RKO (cell line): ENCODE measurements at regions not wholly inside any gene's neighbourhood (a gene's known extent, or its start where the extent isn't known, plus 50 kb on each side); places are given as distances from the start of the nearest gene placed in this dataset.
A peak's percentile ranks its signal among the peaks of the same experiment; 100 is the strongest.

Experiments used
- DNase-seq: peaks from one replicate; pipeline ENCODE4 v3.0.0-alpha.2; 2016; ENCODE audit warnings: low spot score

DNA sequence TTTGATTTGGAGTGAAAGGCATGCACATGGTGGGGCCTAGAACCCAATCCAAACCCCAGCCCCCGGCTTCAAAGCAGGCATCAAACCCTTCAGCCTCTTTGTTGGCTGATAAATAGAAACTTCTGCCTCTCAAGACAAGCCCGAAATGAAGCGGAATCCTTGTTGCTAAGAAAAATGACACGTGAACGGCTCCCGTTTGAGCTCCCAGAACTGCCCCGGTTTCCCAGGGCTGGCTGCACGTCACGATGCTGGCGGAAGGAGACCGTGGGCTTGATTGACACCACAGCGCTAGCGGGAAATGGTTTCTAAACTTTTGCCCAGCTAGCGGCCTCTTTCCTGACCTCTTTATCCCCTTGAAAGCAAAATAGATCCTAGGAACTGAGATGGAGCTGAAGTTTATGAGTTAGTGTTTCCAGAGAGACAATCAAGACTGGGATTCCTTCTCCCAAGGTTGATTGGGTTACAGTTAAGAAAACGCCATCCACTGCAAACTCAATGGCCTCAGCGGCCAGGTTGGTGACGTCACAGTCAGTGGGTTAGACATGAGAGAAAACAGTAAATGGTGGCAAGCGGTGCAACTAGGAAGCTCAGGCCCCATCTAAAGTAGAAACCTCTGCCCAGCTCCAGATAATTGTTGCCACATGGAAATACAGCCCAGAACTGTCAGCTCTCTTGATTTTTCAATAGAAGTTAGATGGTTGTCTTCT is 117.0 kb downstream of the ANKRD60 start:
- no peak for DNase-seq

DNA sequence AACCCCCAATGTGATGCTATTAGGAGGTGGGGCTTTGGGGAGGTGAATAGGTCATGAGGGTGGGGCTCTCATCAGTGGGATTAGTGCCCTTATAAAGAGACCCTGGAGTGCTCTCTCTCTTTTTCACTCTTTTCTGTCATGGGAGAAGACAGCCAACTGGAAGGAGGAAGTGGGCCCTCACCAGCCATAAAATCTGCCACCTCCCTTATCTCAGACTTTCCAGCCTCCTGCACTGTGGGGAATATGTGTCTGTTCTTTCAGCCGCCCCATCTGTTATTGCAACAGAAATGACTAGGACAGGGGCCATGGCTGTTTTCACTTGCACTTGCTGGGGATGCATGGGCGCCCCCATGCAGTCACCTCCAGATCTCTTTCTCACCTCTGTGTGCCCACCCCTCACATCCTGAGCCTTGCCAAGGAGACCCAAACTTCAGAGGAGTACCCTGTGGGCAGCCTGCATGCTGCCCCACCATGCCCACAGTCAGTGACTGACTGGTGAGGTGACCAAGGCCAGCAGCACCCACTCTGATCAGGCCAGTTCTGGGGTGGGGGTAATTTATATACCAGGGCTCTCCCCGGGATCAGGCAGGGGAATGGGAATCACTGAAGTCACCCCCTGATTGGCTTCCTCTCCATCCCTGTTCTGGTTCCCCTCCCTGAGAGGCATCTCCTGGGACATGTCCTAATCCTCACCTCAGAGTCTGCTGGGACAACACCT is 118.4 kb downstream of the ANKRD60 start:
- DNase-seq = no peak

DNA sequence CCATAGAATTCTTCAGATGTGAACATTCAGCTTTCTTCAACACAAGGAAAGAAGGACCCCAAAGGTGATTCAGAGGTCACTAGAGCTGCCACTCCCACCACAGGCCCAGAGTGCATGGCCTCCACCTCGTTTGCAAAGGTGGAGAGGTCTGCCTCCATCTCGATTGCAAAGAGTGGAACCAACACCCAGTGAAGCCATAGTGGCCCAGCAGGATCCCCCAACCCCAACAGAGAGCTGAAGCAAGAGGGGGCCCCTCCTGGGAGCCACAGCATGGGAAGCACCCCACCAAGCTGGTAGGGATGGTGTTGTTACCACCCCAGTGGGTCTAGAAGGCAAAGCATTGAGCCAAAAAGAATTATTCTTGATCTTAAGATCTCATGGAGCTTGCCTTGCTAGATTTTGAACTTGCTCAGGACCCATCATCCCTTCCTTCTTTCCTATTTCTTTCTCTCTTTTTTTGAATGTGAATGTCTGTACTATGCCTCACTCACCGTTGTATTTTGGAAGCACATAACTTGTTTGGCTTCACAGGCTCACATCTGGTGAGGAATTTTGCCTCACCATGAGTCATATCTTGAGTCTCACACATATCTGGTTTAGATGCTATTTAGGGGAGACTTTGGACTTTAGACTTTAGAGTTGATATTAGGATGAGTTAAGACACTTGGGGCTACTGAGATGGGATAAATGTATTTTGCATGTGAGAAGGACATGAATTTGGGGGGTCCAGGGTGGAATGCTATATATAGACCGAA is 119.2 kb downstream of the ANKRD60 start:
- peak; percentile 64 for DNase-seq

DNA sequence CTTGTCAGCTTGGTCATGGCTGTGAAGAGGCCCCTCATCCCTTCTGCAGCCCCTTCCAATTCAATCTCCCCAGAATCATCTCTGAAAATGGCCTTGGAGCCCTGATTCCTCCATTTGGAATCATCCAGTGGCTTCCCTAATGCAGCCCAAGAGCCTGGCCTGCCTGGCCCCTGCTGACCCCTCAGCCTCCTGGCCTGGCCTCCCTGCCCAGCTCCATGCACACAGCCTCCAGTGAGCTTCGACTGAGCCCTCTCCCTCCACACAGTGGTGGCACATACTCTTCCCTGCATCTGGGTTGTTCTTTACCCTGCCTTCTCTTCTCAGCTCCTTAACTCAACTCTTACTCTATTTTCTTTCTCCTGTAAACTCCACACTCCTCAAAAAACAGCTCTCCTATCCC is 120.9 kb downstream of the ANKRD60 start:
- no peak for DNase-seq

DNA sequence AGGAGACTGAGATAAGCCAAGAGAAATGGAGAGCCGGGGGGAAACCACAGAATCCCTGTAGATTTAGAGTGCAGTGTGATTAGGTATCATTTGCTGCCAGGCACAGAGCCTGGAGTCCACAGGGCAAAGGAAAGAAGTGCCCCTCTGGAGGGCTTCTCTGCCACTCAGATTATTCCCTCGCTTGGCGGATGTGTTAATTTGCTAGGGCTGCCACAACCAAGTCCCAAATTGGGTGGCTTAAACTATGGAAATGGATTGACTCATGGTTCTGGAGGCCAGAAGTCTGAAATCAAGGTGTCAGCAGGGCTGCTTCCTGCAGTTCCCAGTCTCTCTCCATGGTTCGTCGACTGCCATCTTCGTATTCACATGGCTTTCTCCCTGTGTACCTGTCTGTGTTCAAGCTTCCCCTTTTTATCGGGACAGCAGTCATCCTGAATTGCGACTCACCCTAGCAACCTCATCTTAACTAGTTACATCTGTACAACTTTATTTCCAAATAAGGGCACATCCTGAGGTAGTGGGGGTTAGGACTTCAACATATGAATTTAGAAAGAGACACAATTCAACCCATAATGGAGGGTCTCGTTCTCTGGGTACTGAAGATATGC is 122.2 kb downstream of the ANKRD60 start:
- DNase-seq = no peak

DNA sequence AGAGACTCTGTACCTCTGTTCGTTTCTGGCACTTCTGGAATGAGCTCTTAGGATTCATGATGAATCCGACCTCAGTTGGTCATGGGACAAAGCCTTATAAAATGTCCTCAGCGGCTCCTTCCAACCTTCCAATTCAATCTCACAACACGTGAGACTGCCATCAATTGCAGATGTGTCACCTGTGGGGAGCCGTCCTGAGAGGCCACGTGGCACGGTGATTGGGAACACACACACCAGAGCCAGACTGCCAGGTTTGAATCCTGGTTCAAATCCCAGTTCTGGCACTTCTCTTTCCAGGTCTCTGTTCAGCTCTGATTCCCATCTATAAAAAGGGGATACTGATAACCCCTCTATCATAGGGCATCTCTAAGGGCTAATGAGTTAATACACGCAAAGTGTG is 124.5 kb downstream of the ANKRD60 start:
- no peak for DNase-seq

DNA sequence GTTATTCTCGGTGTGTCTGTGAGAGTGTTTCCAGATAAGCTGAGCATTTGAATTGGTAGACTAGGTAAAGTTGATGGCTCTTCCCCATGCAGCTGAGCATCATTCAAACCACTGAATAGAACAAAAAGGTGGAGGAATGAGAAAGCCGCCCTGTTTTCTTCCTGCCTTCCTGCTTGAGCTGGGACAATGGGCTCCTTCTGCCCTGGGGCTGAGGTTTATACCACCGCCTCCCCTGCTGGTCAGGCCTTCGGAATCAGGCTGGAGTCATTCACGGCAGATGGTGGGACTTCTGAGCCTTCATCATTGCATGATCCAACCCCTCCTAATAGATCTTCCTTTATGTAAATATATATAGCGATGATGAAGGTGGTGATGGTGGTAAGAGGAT is 124.9 kb downstream of the ANKRD60 start:
- DNase-seq = no peak

DNA sequence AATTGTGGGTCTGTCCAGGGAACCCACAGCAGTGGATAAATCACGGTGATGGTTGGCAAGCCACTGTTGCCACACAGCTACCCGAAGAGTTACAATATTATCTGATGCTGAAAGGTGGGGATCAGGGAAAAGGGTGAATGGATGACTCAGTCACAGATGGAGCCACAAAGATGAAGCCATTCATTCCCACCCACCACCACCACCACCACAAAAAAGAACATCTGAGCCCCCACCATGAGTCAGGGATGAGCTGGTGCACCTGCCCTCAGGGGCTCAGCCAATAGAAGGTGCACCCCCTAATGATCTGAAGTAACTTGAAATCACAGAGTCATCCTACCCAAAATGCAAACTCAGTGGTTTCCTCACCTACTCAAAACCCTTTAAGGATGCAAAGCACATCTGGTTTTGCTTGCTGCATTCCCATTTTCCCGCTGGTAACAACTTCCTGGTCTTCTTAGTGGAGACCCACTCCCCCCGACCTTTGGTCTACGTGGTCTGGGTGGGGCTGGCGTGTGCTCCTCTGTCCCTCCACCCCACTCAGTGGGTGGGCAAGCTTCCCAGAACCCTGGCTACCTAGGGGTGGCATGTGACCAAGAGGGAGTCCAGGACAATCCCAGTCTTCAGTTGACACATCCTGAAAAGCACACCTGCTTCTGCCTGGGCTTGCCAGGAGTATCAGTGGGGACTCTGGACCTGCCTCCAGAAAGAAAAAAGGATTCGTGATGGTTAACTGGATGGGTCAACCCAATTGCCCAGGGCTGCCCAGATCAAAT is 125.5 kb downstream of the ANKRD60 start:
- DNase-seq = no peak

DNA sequence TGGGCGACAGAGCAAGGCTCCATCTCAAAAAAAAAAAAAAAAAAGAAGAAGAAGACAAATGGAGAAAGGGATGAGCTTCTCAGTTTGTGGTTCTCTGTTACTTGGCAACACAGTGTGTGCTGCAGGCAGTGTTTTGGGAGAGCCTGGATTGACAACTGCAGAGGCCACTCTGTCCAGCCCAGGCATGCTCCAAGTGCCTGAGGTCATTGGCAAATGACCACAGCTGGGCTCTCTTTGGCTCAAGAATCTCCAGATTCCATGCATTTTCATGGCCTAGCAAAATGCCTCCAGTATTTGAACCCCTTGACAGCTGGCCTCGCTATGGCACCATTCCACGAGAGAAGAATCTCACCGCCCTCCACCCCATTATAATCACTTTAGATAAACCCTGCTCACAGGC is 126.2 kb downstream of the ANKRD60 start:
- no peak for DNase-seq

DNA sequence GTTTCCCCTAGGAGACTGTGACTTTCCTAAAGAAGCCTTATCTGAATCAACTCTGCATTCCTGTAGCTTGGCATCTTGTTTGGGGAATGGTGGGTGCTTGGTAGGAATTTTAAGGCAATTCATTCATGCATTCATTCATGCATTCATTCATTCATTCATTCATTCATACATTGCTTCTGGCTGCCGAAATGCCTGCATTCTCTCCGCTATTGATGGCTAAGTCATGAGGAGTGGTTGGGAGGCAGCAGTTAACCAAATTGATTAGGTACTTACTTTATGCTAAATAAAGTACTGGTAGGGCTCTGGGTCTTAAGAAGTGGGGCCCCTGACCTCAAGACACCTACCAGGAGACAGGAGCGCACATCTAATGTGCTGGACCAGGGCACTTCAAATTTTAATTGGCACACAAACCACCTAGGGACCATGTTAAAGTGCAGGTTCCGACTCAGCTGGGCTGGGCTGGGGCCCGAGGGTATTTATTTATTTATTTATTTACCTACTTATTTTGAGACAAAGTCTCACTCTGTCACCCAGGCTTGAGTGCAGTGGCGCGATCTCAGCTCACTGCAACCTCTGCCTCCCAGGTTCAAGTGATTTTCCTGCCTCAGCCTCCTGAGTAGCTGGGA is 127.6 kb downstream of the ANKRD60 start:
- no peak for DNase-seq

DNA sequence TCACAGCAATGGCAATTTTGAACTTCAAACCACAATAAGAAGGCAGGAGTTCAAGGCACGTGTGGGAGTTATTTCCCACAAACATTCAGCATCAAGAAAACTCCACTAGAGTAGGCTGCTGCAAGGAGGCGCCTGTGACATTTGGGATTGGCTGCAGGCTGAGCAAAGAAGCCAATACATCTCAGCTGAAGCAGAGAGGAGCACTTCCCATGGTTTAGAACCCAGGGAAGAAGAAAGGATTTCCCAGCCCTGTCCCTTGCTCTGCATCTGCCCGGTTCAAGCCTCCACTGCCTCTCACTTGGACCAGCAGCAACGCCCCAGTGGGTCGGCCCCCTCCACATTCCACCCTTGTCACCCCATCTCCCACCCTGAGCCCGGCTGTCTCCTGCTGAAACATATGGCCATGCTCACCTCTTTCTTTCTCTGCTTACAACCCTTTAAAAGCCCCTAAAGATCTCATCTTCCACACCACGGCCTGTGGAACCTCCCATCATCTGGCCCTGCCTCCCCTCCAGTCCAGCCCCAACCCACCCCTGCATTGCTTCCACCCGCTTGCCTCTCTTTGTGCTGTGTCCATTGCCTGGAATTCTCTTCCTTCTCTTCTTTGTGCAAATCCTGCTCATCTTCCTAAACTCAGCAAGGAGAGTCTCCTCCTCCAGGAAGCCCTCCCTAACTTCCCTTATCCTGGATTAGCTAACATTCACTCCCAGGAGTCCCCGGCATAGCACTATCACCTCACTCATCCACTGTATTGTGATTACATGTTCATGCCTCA is 128.3 kb downstream of the ANKRD60 start:
- DNase-seq = no peak

DNA sequence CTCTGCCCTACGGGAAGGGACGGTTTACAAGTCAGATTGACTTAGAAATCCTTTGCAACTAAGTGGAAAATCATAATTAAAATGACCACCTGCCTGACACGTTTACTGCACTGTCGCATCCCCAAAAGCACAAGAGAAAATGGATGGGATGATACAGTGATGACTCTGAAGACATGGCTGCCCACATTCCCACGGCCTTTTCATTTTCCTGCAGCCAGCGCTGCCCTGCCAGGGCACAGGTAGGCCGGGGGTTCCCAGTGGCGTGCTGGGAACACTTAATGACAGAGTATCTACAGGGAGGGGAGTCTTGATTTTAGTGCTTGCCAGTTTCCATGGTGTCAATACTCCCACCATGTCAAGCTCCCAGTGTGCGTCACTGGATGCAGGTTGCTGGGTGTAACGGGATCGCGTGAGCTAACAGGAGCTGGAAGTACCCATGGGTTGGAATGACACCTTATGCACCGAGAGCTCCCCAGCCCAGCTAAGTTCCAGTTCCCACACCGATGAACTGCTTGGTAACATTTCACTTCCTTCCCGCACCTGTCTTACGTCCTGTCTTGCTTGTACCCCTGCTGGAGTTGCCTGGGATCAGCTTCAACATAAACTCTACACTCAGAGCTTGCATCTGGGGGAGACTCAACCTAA is 129.0 kb downstream of the ANKRD60 start:
- DNase-seq = no peak

DNA sequence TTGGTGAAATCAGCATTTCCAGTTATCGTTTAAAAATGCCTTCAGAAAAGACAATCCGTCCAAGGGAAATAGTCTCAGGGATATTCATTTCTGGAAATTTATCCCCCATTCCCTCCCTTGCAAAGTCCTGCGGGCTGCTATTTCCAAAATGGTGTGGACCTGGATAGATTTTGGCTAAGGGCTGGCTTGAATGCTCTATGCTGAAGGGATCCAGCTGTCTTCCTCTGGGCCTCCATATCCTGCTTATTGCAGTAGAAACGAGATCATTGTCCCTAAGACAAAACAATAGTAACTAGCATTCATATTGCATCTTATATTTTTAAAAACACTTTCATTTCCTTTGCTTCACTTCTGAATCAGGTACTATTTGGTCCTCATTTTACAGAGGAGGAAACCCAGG is 129.9 kb downstream of the ANKRD60 start:
- no peak for DNase-seq

DNA sequence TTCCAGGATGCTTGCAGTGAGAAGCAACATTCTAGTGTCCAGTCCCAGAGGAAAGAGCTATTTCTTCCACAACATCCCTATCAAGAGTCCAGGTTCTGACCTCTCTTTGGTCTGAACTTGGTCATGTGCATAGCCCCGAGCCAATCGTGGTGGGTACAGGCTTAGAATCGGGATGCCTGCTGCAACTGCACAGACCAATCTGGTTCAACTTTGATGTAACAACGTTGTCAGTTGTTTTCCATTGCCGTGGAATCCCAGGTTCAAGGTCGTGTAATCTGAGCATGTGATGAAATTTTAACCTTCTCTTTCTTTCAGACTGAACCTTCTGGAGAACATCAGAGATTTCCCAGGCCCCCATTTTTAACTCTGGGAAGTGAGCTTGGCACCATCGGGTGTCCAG is 130.5 kb downstream of the ANKRD60 start:
- DNase-seq = no peak

DNA sequence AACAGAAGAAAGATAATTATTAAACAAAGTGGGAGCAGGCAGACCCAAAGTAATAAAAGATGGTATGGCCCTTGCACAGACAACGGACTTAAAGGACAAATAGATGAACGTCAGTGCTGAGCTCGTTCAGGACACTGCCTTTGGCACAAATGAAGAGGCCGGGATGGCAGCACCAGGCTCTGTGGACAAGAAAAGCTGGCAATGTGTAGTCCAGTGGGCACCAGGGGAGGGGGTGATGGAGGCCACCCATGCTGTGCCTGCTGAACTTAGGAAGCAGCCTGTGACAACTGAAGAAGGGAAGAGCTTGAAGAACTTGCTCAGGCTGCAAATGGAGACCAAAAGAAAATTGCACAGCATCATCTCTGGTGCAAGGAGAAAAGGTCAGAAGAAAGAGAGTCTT is 131.0 kb downstream of the ANKRD60 start:
- DNase-seq = no peak

DNA sequence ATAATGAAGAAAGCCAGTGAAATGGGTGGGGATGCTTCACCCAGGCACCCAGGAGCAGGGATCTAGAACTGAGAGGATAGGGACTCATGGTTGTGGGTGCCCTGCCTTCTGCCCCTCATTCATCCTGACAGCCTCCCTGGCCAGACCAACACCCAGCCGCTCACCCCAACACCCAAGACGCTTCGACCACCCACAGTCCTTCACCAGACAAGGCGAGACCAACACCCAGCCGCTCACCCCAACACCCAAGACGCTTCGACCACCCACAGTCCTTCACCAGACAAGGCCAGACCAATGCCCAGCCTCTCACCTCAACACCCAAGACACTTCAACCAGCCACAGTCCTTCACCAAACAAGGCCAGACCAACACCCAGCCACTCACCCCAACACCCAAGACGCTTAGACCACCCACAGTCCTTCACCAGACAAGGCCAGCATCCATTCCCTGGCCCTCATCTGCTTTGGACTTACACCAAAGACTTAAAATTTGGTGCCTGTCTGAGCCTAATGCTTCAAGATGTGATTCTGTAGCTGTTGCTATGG is 131.5 kb downstream of the ANKRD60 start:
- DNase-seq = no peak

DNA sequence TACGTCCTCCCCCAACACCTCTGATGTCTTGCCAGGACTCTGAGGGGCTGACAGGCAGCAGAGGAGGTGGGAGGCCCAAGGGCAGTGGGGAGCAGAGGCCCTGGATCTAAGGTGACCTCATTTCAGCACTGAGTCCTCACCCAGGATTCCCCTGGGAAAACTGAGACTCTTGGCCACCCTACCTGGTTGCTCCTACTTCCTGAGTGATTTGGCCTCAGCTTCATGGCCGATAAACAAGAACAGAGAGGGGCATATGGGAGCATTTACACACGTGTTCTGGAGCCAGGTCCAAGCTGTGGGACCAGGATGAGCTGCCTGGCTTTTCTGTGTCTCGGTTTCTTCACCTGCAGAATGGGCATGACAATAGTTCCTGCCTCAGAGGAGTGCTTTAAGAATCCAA is 133.8 kb downstream of the ANKRD60 start:
- DNase-seq = no peak

DNA sequence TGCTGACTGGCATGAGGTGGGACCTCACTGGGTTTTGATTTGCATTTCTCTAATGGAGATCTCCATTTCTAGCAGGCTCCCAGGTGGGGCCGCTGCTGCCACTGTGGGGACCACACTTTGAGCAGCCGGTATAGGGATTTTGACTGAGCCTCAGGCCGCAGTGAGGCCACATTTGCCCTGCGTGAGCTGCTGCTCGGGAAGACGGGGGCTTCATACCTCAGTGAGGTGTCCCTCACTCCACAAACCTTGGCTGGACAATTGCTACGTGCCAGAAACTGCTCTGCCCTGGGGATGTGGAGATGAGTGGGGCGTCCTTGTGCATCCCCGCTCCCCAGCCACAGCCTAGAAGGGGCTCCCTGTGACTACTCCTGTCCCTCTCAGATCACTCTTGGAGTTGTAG is 134.3 kb downstream of the ANKRD60 start:
- DNase-seq = no peak

DNA sequence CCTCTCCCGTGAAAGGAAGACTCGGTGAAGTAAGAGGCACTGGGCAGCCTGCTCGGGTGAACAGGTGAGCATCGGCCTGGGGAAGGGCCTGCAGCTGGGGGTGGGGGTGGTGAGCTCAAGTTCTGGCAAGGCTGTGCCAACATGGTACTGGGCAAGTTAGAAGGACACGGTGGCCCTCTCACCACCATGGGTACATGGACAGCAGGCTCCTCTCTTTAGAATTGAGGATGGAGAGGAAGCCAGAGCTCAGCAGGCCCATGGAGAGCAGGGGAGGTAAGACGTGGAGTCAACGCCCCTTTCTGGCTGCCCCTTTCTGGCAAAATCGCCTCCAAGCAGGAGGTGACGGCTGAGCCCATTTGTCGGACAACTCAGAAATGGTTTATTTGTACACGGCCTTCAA is 135.6 kb downstream of the ANKRD60 start:
- no peak for DNase-seq

DNA sequence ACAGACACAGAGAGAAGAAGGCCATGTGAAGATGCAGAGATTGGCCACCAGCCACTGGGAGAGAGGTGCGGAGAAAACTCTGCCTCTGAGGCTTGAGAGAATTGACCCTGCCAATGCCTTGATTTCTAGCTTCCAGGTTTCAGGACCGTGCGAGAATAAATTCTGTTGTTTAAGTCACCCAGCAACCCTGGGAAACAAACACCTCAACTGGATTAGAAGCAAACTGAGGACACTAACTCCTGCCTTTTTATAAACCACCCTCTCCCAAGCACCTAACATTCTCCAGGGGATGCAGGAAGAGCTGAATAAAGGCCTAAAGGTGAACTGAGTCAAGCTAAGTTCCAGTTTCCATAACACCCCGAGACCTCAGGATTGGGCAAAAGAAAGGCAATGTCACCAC is 136.1 kb downstream of the ANKRD60 start:
- no peak for DNase-seq
